HG03521 (cell line): ENCODE measurements at regions not wholly inside any gene's neighbourhood (a gene's known extent, or its start where the extent isn't known, plus 50 kb on each side); places are given as distances from the start of the nearest gene placed in this dataset.

Source experiments
- ATAC-seq: cut with Tn5 transposase; IDR thresholded peaks from one replicate; pipeline ENCODE4 v1.9.1; 2021; ENCODE audit warnings: mild to moderate bottlenecking, moderate library complexity; ENCODE audit not compliant: unreplicated experiment

DNA sequence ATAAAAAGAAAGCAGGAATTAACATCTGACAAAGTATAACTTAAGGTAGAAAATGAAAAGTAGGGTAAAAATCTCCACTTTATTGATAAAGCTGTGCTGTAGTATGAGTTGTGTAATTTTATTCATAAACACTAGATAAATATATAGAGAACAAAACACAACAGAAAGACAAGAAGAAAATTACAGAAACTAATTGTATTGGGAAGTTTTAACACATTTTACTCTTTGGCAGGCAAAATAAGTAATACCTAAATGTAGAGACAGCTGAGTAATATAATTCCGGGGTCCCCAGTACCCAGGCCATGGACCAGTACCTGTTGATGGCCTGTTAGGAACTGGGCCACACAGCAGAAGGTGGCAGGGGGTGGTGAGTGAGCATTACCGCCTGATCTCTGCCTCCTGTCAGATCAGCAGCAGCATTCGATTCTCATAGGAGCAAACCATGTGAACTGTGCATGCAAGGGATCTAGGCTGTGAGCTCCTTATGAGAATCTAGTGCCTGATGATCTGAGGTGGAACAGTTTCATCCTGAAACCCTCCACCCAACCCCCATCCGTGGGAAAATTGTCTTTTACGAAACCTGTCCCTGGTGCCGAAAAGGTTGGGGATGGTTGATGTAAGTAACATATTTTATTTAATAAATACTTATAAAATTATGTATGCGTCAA is 84.4 kb upstream of the ETV6 start:
- ATAC-seq: no peak

- ATAC-seq: no peak
These were observed 83.7 kb upstream of the ETV6 start for GRCh38 chr12:11565752-11566151.

DNA sequence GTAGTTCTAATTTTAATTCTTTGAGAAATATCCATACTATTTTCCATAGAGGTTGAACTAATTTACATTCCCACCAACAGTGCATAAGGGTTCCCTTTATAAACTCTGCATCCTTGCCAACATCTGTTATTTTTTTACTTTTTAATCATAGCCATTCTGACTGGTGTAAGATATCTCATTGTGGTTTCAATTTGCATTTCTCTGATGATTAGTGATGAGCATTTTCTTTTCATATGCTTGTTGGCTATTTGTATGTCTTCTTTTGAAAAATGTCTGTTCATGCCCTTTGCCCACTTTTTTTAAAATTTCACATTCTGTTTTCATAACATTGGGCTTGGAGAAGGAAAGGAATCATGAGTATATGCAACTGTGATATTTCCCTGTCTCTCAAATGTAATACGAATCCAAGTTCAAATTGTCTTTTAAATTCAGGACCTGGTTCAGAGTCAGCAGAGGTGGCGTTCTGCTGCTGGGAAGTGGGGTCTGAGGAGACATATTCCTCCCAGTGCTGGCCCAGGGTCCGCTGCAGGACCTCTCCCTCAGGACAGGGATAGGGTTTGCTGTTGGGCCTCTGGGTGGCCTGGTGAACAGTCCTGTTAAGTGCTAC is 81.2 kb upstream of the ETV6 start:
- ATAC-seq: no peak

- peak; percentile 94 for ATAC-seq
These were observed 80.6 kb upstream of the ETV6 start for GRCh38 chr12:11568762-11569478.

- ATAC-seq: no peak
These were observed 79.8 kb upstream of the ETV6 start for GRCh38 chr12:11569716-11570115.

DNA sequence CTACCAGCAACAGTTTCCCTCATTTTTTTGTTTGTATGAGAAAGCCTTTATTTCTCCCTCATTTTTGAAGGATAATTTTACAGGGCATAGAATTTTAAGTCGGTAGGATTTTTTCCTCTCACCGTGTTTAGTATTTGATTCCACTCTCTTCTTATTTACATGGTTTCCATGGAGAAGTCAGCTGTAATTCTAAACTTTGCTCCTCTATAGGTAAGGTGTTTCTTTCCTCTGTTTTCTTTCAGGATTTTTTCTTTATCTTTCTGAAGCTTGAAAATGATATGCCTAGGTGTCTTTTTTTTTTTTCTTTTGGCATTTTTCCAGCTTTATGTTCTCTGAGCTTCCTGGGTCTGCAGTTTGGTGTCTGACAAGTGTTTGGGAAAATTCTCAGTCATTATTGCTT is 75.6 kb upstream of the ETV6 start:
- no peak for ATAC-seq

GRCh38 chr12:11576104-11576503 is 73.4 kb upstream of the ETV6 start:
- no peak for ATAC-seq

DNA sequence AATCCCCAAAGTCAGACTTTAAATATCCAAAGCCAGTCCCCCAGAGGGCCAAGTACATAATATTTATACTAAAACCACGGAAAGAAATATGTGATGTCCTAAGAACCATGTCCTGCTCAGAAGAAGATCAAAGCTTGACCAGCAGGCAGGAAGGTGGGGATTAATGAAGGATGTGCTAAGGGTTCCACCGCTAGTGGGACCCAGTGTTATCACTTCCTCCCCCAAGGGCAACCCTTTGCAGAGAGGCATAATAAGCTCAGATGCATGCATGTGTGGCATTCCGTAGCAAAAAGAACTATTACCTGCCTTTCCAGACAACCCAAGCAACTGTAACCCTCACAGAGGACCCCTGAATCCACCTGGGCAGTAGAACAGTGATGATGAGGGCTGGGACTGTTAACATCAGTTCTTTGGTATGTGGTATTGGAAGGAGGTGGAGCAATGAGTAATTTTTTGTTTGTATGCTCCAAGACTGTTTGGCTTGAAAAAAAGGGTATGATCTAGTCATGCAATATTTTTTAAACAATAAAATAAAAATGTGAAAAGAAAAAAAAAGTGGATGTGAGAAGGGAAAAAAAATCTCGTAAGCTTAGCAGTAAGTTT is 71.7 kb upstream of the ETV6 start:
- ATAC-seq: no peak

DNA sequence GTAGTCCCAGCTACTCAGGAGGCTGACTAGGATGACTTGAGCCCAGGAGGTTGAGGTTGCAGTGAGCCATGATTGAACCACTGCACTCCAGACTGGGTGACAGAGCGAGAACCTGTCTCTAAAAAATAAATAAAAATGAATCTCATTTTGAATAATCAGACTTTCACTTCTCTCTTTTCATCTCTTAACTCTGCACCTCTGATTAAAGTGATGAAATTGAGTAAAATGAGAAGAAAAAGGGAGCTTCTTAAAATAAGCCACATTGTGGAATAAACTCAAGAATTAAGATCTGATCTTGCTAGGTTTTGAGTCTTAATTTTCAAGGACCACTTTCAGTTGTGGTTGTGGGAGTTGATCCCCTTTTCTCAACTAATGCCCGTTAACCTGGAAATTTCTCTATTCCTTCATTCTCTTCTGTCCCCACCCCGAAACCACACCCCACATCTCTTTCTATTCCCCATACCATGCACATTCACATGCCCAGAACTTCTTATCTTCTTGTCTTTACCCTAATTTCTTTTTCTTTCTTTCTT is 70.9 kb upstream of the ETV6 start:
- ATAC-seq: peak; percentile 43

GRCh38 chr12:11580125-11580751 is 69.2 kb upstream of the ETV6 start:
- ATAC-seq: no peak

GRCh38 chr12:11581179-11581755 is 68.2 kb upstream of the ETV6 start:
- no peak for ATAC-seq

DNA sequence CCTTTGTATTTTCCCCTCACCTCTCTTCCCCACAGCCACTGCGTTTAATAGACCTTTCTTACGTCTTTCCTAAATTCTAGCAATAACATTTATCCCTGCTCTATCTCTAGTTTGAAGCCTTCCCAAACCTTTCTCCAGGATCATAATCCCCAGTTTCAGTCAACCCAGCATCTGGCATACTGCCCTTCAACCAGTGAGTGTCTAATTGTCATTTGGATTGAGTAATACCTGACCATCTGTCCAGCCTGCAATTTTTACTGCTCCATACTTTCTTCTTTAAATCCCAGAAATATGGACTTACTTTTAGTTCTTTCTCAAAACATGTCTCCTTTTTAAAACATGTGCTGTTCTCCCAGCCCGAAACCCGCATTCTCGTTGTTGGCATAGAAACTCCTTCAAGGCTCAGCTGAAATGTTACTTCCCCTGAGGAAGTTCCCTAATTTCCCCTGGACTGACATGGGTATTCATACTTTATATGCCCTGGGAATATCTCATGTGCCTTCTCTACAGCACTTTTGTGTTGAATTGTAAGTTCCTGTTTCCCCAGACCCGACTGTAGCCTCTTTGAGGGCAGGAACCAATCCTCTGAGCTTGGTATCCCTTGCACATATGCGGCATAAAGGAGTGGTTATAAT is 65.1 kb upstream of the ETV6 start:
- ATAC-seq: no peak

GRCh38 chr12:11592484-11592883 is 57.0 kb upstream of the ETV6 start:
- no peak for ATAC-seq

DNA sequence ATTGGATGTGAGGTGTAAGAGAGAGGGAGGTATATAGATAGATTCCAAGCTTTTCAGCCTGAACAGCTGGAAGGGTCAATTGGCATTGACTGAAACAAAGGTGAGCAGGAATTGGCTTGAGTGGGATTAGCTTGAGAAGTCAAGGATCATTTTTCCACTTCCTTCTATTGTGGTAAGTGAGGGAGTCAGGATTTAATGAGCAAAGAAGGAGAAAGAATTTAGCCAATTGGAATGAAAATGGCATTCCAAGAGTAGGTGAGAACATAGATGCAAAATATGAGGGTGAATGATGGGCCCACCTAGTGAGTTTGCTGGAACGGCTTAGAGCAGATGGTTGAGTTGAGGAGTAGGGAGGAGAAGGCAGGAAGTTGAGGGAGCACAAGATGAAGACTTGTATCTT is 56.5 kb upstream of the ETV6 start:
- no peak for ATAC-seq

DNA sequence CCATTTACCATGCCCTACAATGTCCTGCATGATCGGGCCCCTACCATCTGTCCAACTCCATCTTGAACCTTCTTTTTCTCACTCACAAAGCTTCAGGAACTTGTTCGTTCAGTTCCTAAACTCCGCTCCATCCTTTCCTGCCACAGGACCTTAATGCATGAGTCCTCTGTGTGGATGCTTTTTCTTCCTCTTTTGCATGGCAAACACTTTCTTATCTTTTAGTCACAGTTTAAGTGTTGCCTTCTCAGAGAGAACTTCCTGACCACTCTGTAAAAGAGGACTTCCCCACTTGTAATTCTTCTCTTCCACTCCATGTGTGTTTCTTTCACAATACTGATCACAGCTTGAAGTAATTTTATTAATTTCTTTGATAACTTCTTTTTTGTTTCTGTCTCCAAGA is 54.4 kb upstream of the ETV6 start:
- ATAC-seq: no peak

- no peak for ATAC-seq
These were observed 53.3 kb upstream of the ETV6 start for GRCh38 chr12:11596141-11596540.

DNA sequence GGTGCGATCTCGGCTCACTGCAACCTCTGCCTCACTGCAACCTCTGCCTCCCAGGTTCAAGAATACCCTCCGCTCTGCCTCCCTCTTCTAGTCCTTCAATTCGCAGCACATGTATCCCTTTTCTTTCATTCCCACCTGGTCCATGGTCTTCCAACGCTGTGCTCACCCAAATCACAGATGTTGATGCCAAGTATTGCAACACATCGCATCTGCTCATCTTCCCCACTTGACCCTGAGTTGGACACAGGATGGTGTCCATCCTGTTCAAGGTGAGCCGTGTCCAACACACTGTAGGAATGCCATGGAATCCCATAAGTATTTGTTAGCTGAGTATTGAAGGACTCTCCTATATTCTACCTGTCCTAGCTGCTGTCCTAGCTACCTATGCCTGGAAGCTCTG is 50.6 kb upstream of the ETV6 start:
- ATAC-seq: no peak
